ENCODE measurements at regions not wholly inside any gene's neighbourhood (a gene's known extent, or its start where the extent isn't known, plus 50 kb on each side); places are given as distances from the start of the nearest gene placed in this dataset.

DNA sequence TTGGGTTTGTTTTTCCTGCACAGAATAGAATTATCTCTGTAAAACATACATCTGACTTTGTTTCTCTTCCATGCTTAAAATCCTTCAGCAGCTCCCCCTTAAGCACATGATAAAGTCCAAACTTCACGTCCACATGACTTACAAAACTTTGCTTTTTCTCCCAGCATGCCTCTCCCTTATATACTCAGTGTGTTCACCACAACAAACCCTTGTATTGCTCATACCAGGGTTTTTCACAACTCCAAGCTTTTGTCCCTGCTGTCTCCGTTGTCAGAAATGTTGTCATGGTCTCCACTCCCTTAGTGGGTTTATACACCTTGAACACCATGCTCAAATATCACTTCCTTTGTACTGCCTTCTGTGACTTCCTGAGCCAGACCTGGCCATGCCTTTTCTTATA is 91.1 kb upstream of the MITF start:
- H4K20me1 ChIP-seq (replicated peaks; ENCODE audit: control insufficient read depth, insufficient read depth, low read length) = no peaks in the 10 kb centered on the region
- no peak for FAIRE-seq
- no TSS peak for BruUV-seq (replicated peaks)
- no peak overlapping the region for H2AFZ ChIP-seq (ENCODE audit: low read depth, low read length)
- no peaks in the 10 kb centered on the region for H3K36me3 ChIP-seq (ENCODE audit: control insufficient read depth, insufficient read depth, low read length)
- intact Hi-C loops (cut with micrococcal nuclease) = no loop called here
- CTCF ChIA-PET (ENCODE audit: low intra/inter-chr PET ratio) = no interaction called here
- no peaks in the 10 kb centered on the region for H3K9me3 ChIP-seq (replicated peaks; ENCODE audit: control insufficient read depth, insufficient read depth, low read depth, low read length)
- no peaks in the 10 kb centered on the region for H3K79me2 ChIP-seq (ENCODE audit: control insufficient read depth, insufficient read depth, low read length)
- POLR2A ChIA-PET = no interaction called here
- no peaks in the 10 kb centered on the region for H3K9me1 ChIP-seq (ENCODE audit: control insufficient read depth, insufficient read depth, low read length)
- ATAC-seq = no peak
- no peak overlapping the region for H3K9ac ChIP-seq (ENCODE audit: insufficient read depth in 1 of 2, low read depth in 2 of 2, low read length in 2 of 2)
- 0% methylated on average over 2 of the region's 2 CpGs for WGBS (ENCODE audit: insufficient coverage, low coverage, missing lambda C conversion rate)
- H3K4me3 ChIP-seq = no peak overlapping the region
- no peak overlapping the region for H3K27ac ChIP-seq (ENCODE audit: extremely low read depth, low read depth, low read length)
- no peaks in the 10 kb centered on the region for H3K4me1 ChIP-seq (replicated peaks in 1 of 2; ENCODE audit: control insufficient read depth in 2 of 2, insufficient read depth in 2 of 2, low read length in 2 of 2)
- no peaks in the 10 kb centered on the region; a peak in 1 of 5 replicates for H3K27me3 ChIP-seq (ENCODE audit: control insufficient read depth in 2 of 2, insufficient read depth in 2 of 2, low read length in 2 of 2)
- no peak overlapping the region for H3K4me2 ChIP-seq (ENCODE audit: insufficient read depth, low read length)
- DNase-seq (ENCODE audit: extremely low read depth in 1 of 4, low spot score in 3 of 4) = no peak
- in situ Hi-C loops (cut with MboI) = no loop called here
- TF ChIP-seq ZBTB1 (CRISPR knock-in tag; IDR thresholded peaks at IDR 0.05; ENCODE audit: borderline replicate concordance, low read depth) = no peak
- TF ChIP-seq SIRT6 (IDR thresholded peaks at IDR 0.05; ENCODE audit: low read depth, low read length) = no peak
- TF ChIP-seq KLF6 (CRISPR knock-in tag; IDR thresholded peaks at IDR 0.05; ENCODE audit: borderline replicate concordance) = no peak
- no peak for TF ChIP-seq NEUROD1 (IDR thresholded peaks at IDR 0.05; ENCODE audit: borderline replicate concordance, low read depth, low read length, partially characterized antibody)
- TF ChIP-seq, protein P1, sequence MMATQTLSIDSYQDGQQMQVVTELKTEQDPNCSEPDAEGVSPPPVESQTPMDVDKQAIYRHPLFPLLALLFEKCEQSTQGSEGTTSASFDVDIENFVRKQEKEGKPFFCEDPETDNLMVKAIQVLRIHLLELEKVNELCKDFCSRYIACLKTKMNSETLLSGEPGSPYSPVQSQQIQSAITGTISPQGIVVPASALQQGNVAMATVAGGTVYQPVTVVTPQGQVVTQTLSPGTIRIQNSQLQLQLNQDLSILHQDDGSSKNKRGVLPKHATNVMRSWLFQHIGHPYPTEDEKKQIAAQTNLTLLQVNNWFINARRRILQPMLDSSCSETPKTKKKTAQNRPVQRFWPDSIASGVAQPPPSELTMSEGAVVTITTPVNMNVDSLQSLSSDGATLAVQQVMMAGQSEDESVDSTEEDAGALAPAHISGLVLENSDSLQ (IDR thresholded peaks at IDR 0.05) = no peak
- no peak for TF ChIP-seq ZNF778 (CRISPR knock-in tag; IDR thresholded peaks at IDR 0.05)
- no peak for TF ChIP-seq BACH1 (tag; IDR thresholded peaks at IDR 0.05)
- TF ChIP-seq, protein P2, sequence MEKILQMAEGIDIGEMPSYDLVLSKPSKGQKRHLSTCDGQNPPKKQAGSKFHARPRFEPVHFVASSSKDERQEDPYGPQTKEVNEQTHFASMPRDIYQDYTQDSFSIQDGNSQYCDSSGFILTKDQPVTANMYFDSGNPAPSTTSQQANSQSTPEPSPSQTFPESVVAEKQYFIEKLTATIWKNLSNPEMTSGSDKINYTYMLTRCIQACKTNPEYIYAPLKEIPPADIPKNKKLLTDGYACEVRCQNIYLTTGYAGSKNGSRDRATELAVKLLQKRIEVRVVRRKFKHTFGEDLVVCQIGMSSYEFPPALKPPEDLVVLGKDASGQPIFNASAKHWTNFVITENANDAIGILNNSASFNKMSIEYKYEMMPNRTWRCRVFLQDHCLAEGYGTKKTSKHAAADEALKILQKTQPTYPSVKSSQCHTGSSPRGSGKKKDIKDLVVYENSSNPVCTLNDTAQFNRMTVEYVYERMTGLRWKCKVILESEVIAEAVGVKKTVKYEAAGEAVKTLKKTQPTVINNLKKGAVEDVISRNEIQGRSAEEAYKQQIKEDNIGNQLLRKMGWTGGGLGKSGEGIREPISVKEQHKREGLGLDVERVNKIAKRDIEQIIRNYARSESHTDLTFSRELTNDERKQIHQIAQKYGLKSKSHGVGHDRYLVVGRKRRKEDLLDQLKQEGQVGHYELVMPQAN (IDR thresholded peaks at IDR 0.05; ENCODE audit: borderline replicate concordance) = no peak
- no peak for TF ChIP-seq SAFB (IDR thresholded peaks at IDR 0.05; ENCODE audit: borderline replicate concordance, low read depth, low read length)
- TF ChIP-seq, protein P3, sequence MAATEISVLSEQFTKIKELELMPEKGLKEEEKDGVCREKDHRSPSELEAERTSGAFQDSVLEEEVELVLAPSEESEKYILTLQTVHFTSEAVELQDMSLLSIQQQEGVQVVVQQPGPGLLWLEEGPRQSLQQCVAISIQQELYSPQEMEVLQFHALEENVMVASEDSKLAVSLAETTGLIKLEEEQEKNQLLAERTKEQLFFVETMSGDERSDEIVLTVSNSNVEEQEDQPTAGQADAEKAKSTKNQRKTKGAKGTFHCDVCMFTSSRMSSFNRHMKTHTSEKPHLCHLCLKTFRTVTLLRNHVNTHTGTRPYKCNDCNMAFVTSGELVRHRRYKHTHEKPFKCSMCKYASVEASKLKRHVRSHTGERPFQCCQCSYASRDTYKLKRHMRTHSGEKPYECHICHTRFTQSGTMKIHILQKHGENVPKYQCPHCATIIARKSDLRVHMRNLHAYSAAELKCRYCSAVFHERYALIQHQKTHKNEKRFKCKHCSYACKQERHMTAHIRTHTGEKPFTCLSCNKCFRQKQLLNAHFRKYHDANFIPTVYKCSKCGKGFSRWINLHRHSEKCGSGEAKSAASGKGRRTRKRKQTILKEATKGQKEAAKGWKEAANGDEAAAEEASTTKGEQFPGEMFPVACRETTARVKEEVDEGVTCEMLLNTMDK (IDR thresholded peaks at IDR 0.05; ENCODE audit: borderline replicate concordance, insufficient read depth, low read depth, low read length, poor library complexity, severe bottlenecking) = no peak
- TF ChIP-seq, protein P4, sequence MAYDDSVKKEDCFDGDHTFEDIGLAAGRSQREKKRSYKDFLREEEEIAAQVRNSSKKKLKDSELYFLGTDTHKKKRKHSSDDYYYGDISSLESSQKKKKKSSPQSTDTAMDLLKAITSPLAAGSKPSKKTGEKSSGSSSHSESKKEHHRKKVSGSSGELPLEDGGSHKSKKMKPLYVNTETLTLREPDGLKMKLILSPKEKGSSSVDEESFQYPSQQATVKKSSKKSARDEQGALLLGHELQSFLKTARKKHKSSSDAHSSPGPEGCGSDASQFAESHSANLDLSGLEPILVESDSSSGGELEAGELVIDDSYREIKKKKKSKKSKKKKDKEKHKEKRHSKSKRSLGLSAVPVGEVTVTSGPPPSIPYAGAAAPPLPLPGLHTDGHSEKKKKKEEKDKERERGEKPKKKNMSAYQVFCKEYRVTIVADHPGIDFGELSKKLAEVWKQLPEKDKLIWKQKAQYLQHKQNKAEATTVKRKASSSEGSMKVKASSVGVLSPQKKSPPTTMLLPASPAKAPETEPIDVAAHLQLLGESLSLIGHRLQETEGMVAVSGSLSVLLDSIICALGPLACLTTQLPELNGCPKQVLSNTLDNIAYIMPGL (CRISPR knock-in tag; IDR thresholded peaks at IDR 0.05) = no peak
- TF ChIP-seq, protein P5, sequence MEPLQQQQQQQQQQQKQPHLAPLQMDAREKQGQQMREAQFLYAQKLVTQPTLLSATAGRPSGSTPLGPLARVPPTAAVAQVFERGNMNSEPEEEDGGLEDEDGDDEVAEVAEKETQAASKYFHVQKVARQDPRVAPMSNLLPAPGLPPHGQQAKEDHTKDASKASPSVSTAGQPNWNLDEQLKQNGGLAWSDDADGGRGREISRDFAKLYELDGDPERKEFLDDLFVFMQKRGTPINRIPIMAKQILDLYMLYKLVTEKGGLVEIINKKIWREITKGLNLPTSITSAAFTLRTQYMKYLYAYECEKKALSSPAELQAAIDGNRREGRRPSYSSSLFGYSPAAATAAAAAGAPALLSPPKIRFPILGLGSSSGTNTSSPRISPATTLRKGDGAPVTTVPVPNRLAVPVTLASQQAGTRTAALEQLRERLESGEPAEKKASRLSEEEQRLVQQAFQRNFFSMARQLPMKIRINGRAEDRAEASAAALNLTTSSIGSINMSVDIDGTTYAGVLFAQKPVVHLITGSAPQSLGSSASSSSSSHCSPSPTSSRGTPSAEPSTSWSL (CRISPR knock-in tag; IDR thresholded peaks at IDR 0.05; ENCODE audit: borderline replicate concordance) = no peak
- no peak for TF ChIP-seq ZZZ3 (IDR thresholded peaks at IDR 0.05)
